ENCODE measurements at regions not wholly inside any gene's neighbourhood (a gene's known extent, or its start where the extent isn't known, plus 50 kb on each side); places are given as distances from the start of the nearest gene placed in this dataset.

DNA sequence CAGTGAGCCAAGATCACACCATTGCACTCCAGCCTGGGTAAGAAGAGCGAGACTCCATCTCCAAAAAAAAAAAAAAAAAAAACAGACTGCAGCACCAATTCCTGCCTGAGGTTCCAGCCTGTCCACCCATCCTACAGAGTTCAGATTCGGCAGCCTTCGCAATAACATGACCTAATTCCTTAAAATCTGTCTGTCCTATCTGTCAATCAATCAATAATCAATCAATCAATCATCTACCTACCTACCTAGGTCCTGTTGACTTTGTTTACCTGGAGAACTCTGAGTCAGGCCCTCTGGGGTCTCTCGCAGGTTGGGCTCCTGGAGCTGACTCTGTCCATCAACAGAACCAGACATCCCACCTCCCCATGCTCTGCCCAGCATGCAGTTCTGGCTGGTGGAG lies 236.7 kb downstream of the ENGASE start:
- TF ChIP-seq, protein P1, sequence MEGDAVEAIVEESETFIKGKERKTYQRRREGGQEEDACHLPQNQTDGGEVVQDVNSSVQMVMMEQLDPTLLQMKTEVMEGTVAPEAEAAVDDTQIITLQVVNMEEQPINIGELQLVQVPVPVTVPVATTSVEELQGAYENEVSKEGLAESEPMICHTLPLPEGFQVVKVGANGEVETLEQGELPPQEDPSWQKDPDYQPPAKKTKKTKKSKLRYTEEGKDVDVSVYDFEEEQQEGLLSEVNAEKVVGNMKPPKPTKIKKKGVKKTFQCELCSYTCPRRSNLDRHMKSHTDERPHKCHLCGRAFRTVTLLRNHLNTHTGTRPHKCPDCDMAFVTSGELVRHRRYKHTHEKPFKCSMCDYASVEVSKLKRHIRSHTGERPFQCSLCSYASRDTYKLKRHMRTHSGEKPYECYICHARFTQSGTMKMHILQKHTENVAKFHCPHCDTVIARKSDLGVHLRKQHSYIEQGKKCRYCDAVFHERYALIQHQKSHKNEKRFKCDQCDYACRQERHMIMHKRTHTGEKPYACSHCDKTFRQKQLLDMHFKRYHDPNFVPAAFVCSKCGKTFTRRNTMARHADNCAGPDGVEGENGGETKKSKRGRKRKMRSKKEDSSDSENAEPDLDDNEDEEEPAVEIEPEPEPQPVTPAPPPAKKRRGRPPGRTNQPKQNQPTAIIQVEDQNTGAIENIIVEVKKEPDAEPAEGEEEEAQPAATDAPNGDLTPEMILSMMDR (IDR thresholded peaks at IDR 0.05; ENCODE audit: insufficient read depth, low read length, poor library complexity, severe bottlenecking) = no peak
- no peak for TF ChIP-seq EZH2phosphoT487 (conservative IDR thresholded peaks at IDR 0.05; ENCODE audit: low read length)

Data from SU-DHL-6 (cell line).